SJCRH30 (cell line): ENCODE measurements at regions not wholly inside any gene's neighbourhood (a gene's known extent, or its start where the extent isn't known, plus 50 kb on each side); places are given as distances from the start of the nearest gene placed in this dataset.

Experiments
- DNase-seq, 2 experiments: peaks; one replicate each; pipeline ENCODE4 v3.0.0-alpha.2; 2015 to 2020
- H3K27ac ChIP-seq: fragments of 250-450 bp; sonication (Bioruptor Pico); 2 replicates; pipeline ENCODE4 v1.5.1; 2020; ENCODE audit warnings: mild to moderate bottlenecking, moderate library complexity
- H3K27me3 ChIP-seq: fragments of 250-450 bp; sonication (Bioruptor Pico); 2 replicates; pipeline ENCODE4 v1.5.1; 2020; ENCODE audit warnings: mild to moderate bottlenecking, moderate library complexity
- H3K36me3 ChIP-seq: fragments of 250-450 bp; sonication (Bioruptor Pico); 2 replicates; pipeline ENCODE4 v1.5.1; 2020; ENCODE audit warnings: mild to moderate bottlenecking, moderate library complexity
- H3K4me1 ChIP-seq: fragments of 250-450 bp; sonication (Bioruptor Pico); 2 replicates; pipeline ENCODE4 v1.5.1; 2020; ENCODE audit warnings: mild to moderate bottlenecking, moderate library complexity
- H3K4me3 ChIP-seq: fragments of 250-450 bp; sonication (Bioruptor Pico); 2 replicates; pipeline ENCODE4 v1.5.1; 2020; ENCODE audit warnings: mild to moderate bottlenecking, moderate library complexity
- H3K9me3 ChIP-seq: fragments of 250-450 bp; sonication (Bioruptor Pico); replicated peaks from 2 replicates; pipeline ENCODE4 v1.5.1; 2020; ENCODE audit warnings: mild to moderate bottlenecking, moderate library complexity

GRCh38 chr3:111323019-111323418 is 219.0 kb upstream of the CD96 start:
- no peak overlapping the region for H3K4me3 ChIP-seq
- no peak for DNase-seq
- peak overlapping the region; percentile 81 for H3K27ac ChIP-seq
- H3K36me3 ChIP-seq = no peaks in the 10 kb centered on the region
- H3K27me3 ChIP-seq = no peaks in the 10 kb centered on the region
- H3K9me3 ChIP-seq = no peaks in the 10 kb centered on the region; the same call in 1 of the 2 replicates
- H3K4me1 ChIP-seq = peaks cover 78% of the 10 kb centered on the region

- no peaks in the 10 kb centered on the region for H3K27me3 ChIP-seq
- H3K4me3 ChIP-seq = no peak overlapping the region
These were observed 217.8 kb upstream of the CD96 start for GRCh38 chr3:111324151-111324550.

GRCh38 chr3:111324645-111325044 is 217.4 kb upstream of the CD96 start:
- peak in 1 of 2 experiments; percentile 59 for DNase-seq

More at GRCh38 chr3:111324151-111324550, 217.8 kb upstream of the CD96 start:
- no peak for DNase-seq
- Histone ChIP-seq H3K9me3 (no peaks in the 10 kb centered on the region; the same call in 1 of the 2 replicates), H3K4me1 (peaks cover 70% of the 10 kb centered on the region), H3K27ac (peak overlapping the region; percentile 81), H3K36me3 (no peaks in the 10 kb centered on the region)

DNA sequence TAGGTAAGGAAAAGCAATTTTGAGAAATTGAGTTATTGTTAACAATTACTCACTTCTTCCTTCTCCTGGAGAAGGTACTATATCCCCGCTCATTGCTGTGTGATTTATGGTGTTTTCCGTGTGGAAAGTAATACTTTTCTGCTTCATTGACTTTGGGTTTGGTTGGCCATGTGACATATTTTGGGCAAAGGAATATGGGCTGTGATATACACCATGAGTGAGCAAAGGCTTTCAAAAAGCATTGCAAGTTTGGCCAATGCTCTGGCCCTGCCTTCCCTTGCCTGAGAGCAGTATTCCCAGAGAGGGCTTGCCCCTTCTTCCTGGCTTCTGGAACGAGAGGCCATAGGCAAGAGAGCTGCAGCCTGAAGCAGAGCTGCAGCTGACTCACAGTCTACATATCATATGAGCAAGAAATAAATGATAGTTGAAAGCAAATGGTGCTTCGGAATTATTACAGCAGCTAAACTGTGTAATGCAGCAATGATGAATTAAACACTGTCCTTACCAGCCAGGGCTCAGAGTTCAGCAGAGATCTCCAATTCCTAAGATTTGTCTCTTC is 216.8 kb upstream of the CD96 start:
- peak in 1 of 2 experiments; percentile 23 for DNase-seq
- H3K4me3 ChIP-seq = no peak overlapping the region
- H3K4me1 ChIP-seq = peaks cover 59% of the 10 kb centered on the region
- no peaks in the 10 kb centered on the region; the same call in 1 of the 2 replicates for H3K9me3 ChIP-seq
- H3K27me3 ChIP-seq = no peaks in the 10 kb centered on the region
- H3K27ac ChIP-seq = peak overlapping the region; percentile 81
- H3K36me3 ChIP-seq = no peaks in the 10 kb centered on the region

More at GRCh38 chr3:111324645-111325044, 217.4 kb upstream of the CD96 start:
- no peaks in the 10 kb centered on the region for H3K36me3 ChIP-seq
- no peaks in the 10 kb centered on the region; the same call in 1 of the 2 replicates for H3K9me3 ChIP-seq
- peaks cover 65% of the 10 kb centered on the region for H3K4me1 ChIP-seq
- peak overlapping the region; percentile 81 for H3K27ac ChIP-seq
- H3K27me3 ChIP-seq = no peaks in the 10 kb centered on the region
- no peak overlapping the region for H3K4me3 ChIP-seq

DNA sequence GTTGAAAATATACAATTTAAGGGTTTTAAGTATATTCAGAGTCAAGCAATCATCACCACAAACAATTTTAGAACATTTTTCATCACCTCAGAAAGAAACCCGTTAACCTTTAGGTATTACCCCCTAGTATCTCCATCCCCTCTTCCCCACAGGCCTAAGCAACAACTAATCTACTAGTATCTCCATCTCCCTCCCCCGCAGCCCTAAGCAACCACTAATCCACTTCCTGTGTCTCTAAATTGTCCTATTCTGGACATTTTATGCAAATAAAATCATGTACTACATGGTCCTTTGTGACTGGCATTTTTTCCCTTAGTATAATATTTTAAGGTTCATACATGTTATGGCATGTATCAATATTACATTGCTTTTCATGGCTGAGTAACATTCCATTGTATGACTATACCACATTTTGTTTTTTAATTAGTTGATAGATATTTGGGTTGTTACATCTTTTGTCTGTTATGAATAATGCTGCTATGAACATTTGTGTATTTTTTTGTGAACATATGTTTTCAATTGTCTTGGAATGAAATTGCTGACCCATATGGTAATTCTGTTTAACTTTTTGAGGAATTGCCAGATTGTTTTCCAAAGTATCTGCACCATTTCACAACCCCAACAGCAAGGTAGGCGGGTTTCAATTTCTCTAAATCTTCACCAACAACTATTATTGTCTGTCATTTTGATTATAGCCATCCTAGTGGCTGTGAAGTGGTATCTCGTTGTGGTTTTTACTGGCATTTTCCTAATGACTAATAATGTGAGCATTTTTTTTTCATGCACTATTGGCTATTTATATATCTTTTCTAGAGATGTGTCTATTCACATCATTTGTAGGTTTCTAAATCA is 215.6 kb upstream of the CD96 start:
- DNase-seq = no peak
- 0 out of 2 replicates have a peak overlapping the region, but pooled peaks have one; percentile 7 for H3K27ac ChIP-seq

GRCh38 chr3:111331306-111331705 is 210.7 kb upstream of the CD96 start:
- Histone ChIP-seq H3K27me3 (no peaks in the 10 kb centered on the region), H3K27ac (peak overlapping the region; percentile 77), H3K36me3 (no peaks in the 10 kb centered on the region), H3K4me3 (no peak overlapping the region), H3K9me3 (no peaks in the 10 kb centered on the region; the same call in 1 of the 2 replicates), H3K4me1 (peaks cover 46% of the 10 kb centered on the region)
- DNase-seq = no peak

More for the DNA sequence above, 215.6 kb upstream of the CD96 start:
- Histone ChIP-seq H3K27me3 (no peaks in the 10 kb centered on the region), H3K36me3 (no peaks in the 10 kb centered on the region), H3K9me3 (no peaks in the 10 kb centered on the region; the same call in 1 of the 2 replicates), H3K4me1 (peaks cover 50% of the 10 kb centered on the region), H3K4me3 (no peak overlapping the region)

DNA sequence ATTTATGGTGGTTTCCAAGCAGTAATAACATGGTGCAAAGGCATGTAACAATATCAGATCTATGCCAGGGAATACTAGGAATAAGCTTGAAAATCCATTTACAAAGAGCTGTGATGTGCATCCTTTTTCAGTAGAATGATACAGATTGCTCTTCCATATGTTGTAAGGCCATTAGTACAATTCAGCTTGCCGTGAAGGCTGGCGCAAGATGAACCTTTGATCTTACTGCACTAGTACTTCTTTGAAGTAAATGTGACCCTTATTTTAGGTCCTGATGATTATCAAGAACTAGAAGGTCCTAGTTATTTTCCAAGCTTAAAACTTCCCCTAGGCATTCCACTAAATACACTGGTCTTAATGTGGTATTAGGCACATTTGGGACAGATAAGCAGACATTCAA is 210.1 kb upstream of the CD96 start:
- Histone ChIP-seq H3K4me3 (no peak overlapping the region), H3K27me3 (no peaks in the 10 kb centered on the region), H3K9me3 (no peaks in the 10 kb centered on the region), H3K27ac (peak overlapping the region; percentile 77), H3K4me1 (peaks cover 51% of the 10 kb centered on the region), H3K36me3 (no peaks in the 10 kb centered on the region)
- DNase-seq = peak in 1 of 2 experiments; percentile 32

DNA sequence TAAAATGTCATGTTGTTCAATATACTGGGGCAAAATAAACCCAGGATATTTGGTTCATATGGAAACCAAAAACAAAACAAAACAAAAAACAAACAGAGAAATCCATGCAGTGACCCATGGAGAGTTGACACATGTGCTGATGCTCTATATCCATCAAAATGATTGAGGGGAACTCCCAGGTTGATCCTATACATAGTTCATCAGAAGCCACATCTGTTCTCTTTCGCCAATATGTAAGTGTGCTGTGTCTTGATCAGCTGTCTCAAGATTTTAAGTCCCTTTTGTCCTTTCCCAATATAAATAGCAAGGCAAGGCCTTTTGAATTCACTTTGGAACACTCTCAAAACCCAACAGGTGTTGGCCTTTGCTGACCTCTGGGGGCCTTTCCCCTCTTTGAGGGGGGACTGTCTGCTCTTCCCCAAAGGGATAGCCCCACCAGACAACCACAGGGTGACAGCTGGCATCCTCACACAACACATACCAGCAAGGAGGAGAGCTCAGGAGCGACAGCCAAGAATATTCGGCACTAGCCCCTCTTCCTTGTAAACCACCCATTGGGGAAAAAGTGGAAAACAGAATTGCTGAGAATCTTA is 209.4 kb upstream of the CD96 start:
- Histone ChIP-seq H3K36me3 (no peaks in the 10 kb centered on the region), H3K27ac (peak overlapping the region; percentile 77), H3K27me3 (no peaks in the 10 kb centered on the region), H3K9me3 (no peaks in the 10 kb centered on the region), H3K4me1 (peaks cover 54% of the 10 kb centered on the region), H3K4me3 (no peak overlapping the region)
- peak; percentile 98 for DNase-seq

DNA sequence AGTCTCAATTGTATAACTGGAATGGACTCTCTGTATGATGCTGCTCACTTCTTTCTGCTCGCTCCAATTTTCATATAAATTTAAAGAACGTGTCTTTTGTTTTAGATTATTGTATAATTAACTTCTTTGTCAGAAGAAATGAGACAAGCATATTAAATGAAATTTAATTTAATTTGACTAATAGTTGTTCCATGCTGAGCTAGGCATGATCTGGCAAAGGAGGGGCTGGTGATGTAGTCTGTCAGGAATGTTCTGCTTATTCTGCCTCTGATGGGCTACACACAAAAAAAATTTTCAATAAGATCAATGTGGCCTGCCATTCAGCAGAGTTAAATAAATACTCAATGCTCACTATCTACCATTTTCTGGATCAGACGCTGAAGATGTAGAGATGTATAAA is 208.4 kb upstream of the CD96 start:
- no peaks in the 10 kb centered on the region for H3K27me3 ChIP-seq
- no peak overlapping the region for H3K4me3 ChIP-seq
- peak in 1 of 2 experiments; percentile 47 for DNase-seq
- H3K4me1 ChIP-seq = peaks cover 62% of the 10 kb centered on the region
- no peaks in the 10 kb centered on the region for H3K9me3 ChIP-seq
- H3K36me3 ChIP-seq = no peaks in the 10 kb centered on the region
- H3K27ac ChIP-seq = peak overlapping the region; percentile 77

- H3K4me3 ChIP-seq = no peak overlapping the region
- peak in 1 of 2 experiments; percentile 48 for DNase-seq
- H3K36me3 ChIP-seq = no peaks in the 10 kb centered on the region
- H3K27me3 ChIP-seq = no peaks in the 10 kb centered on the region
- peaks cover 62% of the 10 kb centered on the region for H3K4me1 ChIP-seq
- H3K27ac ChIP-seq = peak overlapping the region; percentile 40; the same call in 1 of the 2 replicates
- no peaks in the 10 kb centered on the region; the same call in 1 of the 2 replicates for H3K9me3 ChIP-seq
These were observed 206.3 kb upstream of the CD96 start for GRCh38 chr3:111335512-111336303.

- H3K4me3 ChIP-seq = no peak overlapping the region
- no peaks in the 10 kb centered on the region; the same call in 1 of the 2 replicates for H3K9me3 ChIP-seq
- peaks cover 59% of the 10 kb centered on the region for H3K4me1 ChIP-seq
- no peaks in the 10 kb centered on the region for H3K36me3 ChIP-seq
- no peaks in the 10 kb centered on the region for H3K27me3 ChIP-seq
- peak in 1 of 2 experiments; percentile 63 for DNase-seq
- H3K27ac ChIP-seq = peak overlapping the region; percentile 40; the same call in 1 of the 2 replicates
These were observed 205.5 kb upstream of the CD96 start for GRCh38 chr3:111336511-111336910.

DNA sequence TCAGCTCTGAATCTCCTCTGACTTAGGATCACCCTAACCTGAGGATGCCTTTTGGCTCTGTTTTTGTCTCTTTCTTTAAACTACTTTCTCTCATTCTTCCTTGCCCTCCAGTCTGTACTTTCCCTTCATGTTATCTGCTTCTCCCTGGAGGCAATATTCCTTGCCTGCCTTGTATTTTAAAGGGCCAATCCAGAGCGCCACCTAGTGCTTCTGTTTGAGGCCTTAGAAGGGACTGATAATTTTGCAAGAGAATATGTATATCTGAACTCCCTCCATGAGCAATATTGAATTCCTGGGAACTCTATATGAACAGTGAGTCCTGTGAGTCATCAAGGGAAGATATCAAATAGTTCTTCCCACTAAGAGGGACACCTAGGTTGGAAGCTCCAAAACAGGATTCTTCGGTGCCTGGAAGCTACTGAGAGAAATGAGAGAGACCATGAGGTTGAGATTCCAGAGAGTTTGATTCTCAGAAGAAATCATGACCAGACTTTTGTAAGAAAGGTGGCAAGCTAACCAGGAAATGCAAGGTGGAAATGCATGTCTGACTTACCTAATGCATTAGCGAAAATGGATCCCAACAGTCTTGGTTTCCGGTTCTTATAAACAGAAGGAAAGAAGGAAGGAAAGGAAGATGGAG is 203.8 kb upstream of the CD96 start:
- Histone ChIP-seq H3K27me3 (no peaks in the 10 kb centered on the region), H3K27ac (no peak overlapping the region), H3K9me3 (no peaks in the 10 kb centered on the region; the same call in 1 of the 2 replicates), H3K4me1 (peaks cover 49% of the 10 kb centered on the region), H3K4me3 (no peak overlapping the region), H3K36me3 (no peaks in the 10 kb centered on the region)
- peak; percentile 80 to 92 for DNase-seq

DNA sequence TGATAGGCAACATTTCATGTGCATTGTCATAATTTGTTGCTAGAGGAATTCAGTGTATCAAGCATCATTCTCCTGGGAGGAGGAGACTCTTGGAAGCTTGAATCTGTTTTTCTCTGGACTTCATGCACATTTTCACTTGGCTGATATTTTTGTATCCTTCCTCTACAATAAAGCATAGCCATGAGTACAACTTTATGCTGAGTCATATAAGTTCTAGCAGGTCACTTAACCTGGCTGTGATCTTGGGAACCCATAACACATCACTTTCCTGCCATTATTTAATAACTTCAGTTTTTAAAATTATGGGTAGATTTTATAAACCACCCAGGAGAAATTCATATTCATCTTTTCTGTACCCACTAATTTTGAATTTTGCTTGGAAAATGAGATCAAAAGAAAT is 203.0 kb upstream of the CD96 start:
- no peaks in the 10 kb centered on the region for H3K27me3 ChIP-seq

GRCh38 chr3:111351334-111351733 is 190.7 kb upstream of the CD96 start:
- peak in 1 of 2 experiments; percentile 25 for DNase-seq
- Histone ChIP-seq H3K36me3 (no peaks in the 10 kb centered on the region), H3K4me3 (no peak overlapping the region), H3K9me3 (peaks cover 5% of the 10 kb centered on the region), H3K27me3 (no peaks in the 10 kb centered on the region), H3K4me1 (no peaks in the 10 kb centered on the region), H3K27ac (no peak overlapping the region)

More for the DNA sequence above, 203.0 kb upstream of the CD96 start:
- H3K4me3 ChIP-seq = no peak overlapping the region
- H3K27ac ChIP-seq = no peak overlapping the region
- H3K4me1 ChIP-seq = peaks cover 40% of the 10 kb centered on the region
- H3K36me3 ChIP-seq = no peaks in the 10 kb centered on the region
- H3K9me3 ChIP-seq = no peaks in the 10 kb centered on the region; the same call in 1 of the 2 replicates
- no peak for DNase-seq
